SKM-1 (cell line): ENCODE measurements at regions not wholly inside any gene's neighbourhood (a gene's known extent, or its start where the extent isn't known, plus 50 kb on each side); places are given as distances from the start of the nearest gene placed in this dataset.
"Not testable (repeated sequence)": the region's sequence is repeated elsewhere in the genome, so short reads cannot be mapped to it uniquely, and the experiment has no call there.

Source experiments
- DNase-seq: peaks from one replicate; lab custom pipeline; 2025; ENCODE audit not compliant: unreplicated experiment; lab: John Stamatoyannopoulos, UW

DNA sequence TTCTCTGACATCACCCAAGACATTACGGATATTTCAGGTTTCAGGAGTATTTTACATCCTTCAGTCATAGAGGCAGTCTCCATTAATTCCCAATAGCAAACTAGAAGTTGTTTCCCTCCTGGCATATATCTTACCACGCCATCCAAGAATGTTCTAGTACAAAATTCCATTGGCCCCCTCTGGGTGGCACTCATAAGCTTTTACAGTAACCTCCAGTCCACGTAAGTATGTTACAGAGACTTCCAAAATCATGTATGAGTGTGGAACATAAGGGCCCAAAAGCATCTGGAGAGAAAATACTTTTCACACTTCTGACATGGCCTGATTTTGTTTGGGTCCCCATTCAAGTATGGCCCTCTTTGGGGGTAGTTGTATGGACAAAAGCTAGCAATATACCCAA, 58.1 kb upstream of the DHRS4 start:
- no peak for DNase-seq

DNA sequence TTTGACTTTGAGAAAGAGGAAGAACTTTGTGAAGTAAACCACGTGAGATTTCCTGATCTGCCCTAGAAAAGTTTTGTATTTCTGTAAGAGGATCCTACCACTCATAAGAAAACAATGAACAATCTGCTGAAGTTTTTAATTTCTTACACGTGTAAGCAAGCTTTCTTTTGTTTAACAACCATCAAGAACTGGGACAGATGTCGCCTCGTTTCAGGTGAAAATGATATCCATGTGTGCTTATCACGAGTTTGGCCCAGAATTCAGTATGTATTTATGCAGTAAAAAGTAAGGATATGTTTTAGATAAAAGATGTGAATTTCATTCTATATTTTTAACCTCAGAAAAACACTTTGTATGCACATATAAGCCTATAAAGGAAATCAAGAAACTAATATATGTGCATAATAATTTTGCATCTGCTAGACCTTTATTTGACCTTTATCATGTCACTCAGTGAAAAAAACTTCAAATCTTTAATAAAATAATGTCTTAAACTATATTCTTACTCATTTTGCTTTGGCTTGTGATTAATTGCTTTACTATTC, 56.9 kb upstream of the DHRS4 start:
- no peak for DNase-seq

DNA sequence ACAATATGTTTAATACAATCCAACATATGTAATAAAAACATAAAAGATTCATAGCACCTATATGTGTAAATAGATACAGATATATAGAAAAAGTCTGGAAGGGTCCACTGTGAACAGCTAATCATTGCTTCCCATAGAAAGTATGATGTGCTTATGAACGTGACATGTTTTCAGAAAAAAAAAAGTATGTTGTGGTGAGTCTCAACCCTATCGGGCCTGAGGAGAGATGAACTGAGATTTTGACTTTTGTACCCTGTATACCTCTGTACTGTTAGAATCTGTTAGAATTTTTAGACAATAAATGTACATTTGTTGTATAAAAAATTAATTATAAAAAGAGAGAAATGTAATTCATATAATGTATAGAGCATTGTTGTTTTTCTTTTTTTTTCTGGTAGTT, 56.3 kb upstream of the DHRS4 start:
- not testable (repeated sequence) for DNase-seq

DNA sequence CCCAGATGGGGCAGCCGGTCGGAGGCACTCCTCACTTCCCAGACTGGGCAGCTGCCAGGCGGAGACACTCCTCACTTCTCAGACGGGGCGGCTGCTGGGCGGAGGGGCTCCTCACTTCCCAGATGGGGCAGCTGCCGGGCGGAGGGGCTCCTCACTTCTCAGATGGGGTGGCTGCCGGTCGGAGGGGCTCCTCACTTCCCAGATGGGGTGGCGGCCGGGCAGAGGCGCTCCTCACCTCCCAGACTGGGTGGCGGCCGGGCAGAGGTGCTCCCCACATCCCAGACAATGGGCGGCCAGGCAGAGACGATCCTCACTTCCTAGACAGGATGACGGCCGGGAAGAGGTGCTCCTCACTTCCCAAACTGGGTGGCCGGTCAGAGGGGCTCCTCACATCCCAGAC, 55.2 kb upstream of the DHRS4 start:
- not testable (repeated sequence) for DNase-seq

DNA sequence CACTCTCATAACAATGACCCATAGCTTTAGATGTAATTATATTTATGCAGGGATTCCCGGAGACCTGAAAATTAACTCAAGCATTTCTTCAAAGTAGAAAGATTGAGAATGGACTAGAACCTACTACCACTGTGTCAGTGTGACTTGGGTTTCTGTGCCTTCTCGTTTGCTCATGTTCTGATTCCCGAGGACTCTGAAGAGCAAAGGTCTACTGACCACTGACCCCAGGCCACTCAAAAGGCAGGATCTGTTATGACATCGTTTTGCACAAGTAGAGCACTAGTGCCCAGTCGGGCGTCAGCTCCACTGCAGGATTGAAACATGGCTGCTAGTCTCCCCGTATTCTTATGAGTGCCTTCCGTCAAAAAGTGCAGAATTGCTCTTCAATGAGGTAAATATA, 53.8 kb upstream of the DHRS4 start:
- no peak for DNase-seq

DNA sequence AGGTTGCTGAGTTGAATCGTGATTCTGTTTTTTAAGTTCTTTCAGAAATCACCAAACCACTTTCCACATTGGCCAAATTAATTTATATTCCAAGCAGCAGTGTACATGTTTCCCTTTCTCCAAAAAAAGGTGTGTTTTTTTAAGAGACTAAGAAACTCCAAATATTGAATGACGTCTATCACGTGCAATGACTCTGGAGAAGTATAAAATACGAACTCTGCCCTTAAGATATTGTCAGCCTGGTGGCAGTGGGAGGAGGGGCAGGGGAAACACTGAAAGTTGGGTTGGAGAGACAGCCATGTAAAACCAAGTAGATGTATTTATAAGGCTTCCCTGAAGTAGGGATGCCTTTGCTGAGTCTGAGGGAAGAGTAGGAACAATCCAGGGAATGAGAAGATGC, 50.1 kb upstream of the DHRS4 start:
- no peak for DNase-seq
